Aorta (tissue), 5 donors: ENCODE measurements at regions not wholly inside any gene's neighbourhood (a gene's known extent, or its start where the extent isn't known, plus 50 kb on each side); places are given as distances from the start of the nearest gene placed in this dataset.

Source experiments
- ATAC-seq: fragments of 200-7000 bp; cut with Tn5 transposase; one replicate; pipeline ENCODE4 v1.9.1; 2022; ENCODE audit warnings: moderate library complexity; ENCODE audit not compliant: low FRiP score
- DNase-seq, 2 donors: peaks; one replicate each; pipeline ENCODE4 v3.0.0-alpha.2; 2020
- H3K27ac ChIP-seq, 2 donors: one replicate each; pipeline ENCODE4 v1.5.1; 2013; ENCODE audit warnings: low read length in 2 of 2, mild to moderate bottlenecking in 2 of 2, moderate library complexity in 2 of 2, control low read depth in 1 of 2, inconsistent platforms in 1 of 2, low read depth in 1 of 2
- H3K27me3 ChIP-seq, 2 donors: one replicate each; pipeline ENCODE4 v1.6.1; 2013; ENCODE audit warnings: control low read depth in 1 of 2, low read length in 1 of 2, mild to moderate bottlenecking in 1 of 2, moderate library complexity in 1 of 2; ENCODE audit not compliant: insufficient read depth in 2 of 2, control insufficient read depth in 1 of 2
- H3K36me3 ChIP-seq, 2 donors: one replicate each; pipeline ENCODE4 v1.6.1; 2013; ENCODE audit warnings: control low read depth in 1 of 2, low read length in 1 of 2, mild to moderate bottlenecking in 1 of 2; ENCODE audit not compliant: insufficient read depth in 2 of 2, control insufficient read depth in 1 of 2
- H3K4me1 ChIP-seq, 2 donors: one replicate each; pipeline ENCODE4 v1.6.1; 2013; ENCODE audit warnings: low read length in 2 of 2, control low read depth in 1 of 2, mild to moderate bottlenecking in 1 of 2, moderate library complexity in 1 of 2; ENCODE audit not compliant: insufficient read depth in 2 of 2, control insufficient read depth in 1 of 2
- H3K4me3 ChIP-seq, 2 donors: one replicate each; pipeline ENCODE4 v1.5.1; 2013; ENCODE audit warnings: low read length in 2 of 2, control low read depth in 1 of 2, mild to moderate bottlenecking in 1 of 2
- H3K9me3 ChIP-seq: one replicate; pipeline ENCODE4 v1.6.1; 2013; ENCODE audit warnings: mild to moderate bottlenecking, low read length; ENCODE audit not compliant: control insufficient read depth
- WGBS, 2 donors: extraction: QIAGEN DNeasy Blood & Tissue Kit; methylation state at CpG; one replicate each; pipeline ENCODE4 v1.1.7; 2013; 5-methylcytosine and 5-hydroxymethylcytosine counted together
- intact Hi-C, 2 donors: fragments of 100-400 bp; cut with DNase I; formaldehyde crosslinking; loops; one replicate each; pipeline versions ENCODE4 v1.14.2 to v1.15.0; 2022
- donor health status: healthy with polysubstance abuse.
- donor health status: Bipolar disorder and iron deficiency.
- donor health status: DM: no; HTN: no; CAD: no.
- donor health status: DM: no; HTN: no; CAD: no.
- donor health status: DM: yes; HTN: yes; CAD: no.

DNA sequence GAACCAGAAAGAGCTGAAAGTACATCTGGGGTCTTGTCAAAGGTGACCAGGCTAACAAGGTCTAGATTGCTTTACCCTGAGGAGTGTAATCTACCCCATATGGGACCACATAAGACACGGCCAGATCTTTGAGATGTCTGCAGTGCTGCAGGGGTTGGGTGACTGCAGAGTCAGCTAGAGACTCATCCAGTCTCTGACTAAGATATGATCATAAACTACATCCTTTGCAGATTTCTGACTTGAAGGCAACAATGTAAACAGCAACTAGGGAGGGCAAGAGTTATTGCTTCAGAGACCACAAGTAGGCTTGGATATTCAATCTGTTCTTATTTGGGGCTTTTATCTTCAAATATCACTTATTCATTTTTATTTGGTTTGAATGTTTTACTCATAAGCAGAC lies 1080.5 kb upstream of the FOXG1 start:
- H3K27me3 ChIP-seq: no peaks in the 10 kb centered on the region
- no peaks in the 10 kb centered on the region for H3K36me3 ChIP-seq
- no peak overlapping the region for H3K27ac ChIP-seq
- H3K4me1 ChIP-seq: no peaks in the 10 kb centered on the region
- H3K4me3 ChIP-seq: no peak overlapping the region
- 49 to 59% methylated on average over 1 of the region's 1 CpG for WGBS, 2 donors
- intact Hi-C loops: no loop called here
- ATAC-seq (no peak), DNase-seq (no peak)
- H3K9me3 ChIP-seq: no peaks in the 10 kb centered on the region

DNA sequence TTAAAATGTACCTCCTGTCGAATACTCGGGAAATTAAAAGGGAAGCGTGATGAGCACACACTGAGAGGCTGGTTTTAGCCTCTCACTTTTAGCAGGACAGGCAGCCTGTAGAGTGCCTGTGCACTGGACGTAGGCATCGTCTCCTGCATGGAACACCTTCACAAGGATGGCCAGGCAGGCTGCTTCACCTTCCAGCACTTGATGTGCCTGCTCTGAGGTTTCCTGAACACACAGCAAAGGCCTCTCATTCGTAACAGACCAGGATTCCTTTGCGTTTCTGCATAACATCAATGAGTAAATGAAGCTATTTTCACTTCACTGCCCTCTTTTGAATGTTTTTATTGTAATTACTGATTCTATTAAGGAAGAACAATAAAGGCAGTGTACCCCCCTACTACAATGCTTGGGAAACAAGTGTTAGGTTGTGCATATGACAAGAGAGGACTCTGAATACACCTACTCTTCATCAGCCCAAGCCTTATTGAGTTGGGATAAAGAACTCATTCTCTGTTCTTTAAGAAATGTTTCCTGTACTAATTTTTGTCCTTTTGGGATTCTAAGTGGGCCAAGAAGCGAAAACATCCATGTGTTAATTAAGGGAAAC lies 1077.6 kb upstream of the FOXG1 start:
- 78% methylated on average over 8 of the region's 8 CpGs for WGBS, 2 donors
- H3K4me1 ChIP-seq: no peaks in the 10 kb centered on the region
- intact Hi-C loops: no loop called here
- no peak overlapping the region for H3K27ac ChIP-seq
- H3K9me3 ChIP-seq: no peaks in the 10 kb centered on the region
- H3K36me3 ChIP-seq: no peaks in the 10 kb centered on the region
- DNase-seq (no peak), ATAC-seq (no peak)
- no peaks in the 10 kb centered on the region for H3K27me3 ChIP-seq
- H3K4me3 ChIP-seq: no peak overlapping the region

DNA sequence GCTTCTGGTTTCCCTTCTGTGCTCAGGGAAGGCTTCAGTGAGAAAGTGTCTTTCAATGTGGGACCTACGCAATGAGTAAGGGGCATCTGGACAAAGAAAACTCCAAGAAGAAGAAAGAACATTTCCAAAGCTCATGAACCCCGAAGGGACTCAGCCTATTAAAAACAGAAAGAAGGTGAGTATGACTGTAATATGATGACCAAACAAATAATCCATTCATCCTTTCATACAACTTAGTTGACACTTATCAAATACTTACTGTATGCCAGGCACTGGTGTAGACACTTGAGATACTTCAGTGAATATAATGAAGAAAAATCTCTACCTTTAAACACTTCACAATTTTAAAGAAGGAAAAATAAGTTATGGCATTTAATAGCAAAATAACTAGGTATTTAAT lies 1054.2 kb upstream of the FOXG1 start:
- ATAC-seq (no peak), DNase-seq (no peak)
- Histone ChIP-seq H3K9me3 (peaks cover 2% of the 10 kb centered on the region), H3K27me3 (no peaks in the 10 kb centered on the region), H3K4me1 (no peaks in the 10 kb centered on the region), H3K4me3 (no peak overlapping the region), H3K27ac (no peak overlapping the region), H3K36me3 (no peaks in the 10 kb centered on the region)
- 85 to 87% methylated on average over 2 of the region's 2 CpGs for WGBS, 2 donors
- intact Hi-C loops: no loop called here

DNA sequence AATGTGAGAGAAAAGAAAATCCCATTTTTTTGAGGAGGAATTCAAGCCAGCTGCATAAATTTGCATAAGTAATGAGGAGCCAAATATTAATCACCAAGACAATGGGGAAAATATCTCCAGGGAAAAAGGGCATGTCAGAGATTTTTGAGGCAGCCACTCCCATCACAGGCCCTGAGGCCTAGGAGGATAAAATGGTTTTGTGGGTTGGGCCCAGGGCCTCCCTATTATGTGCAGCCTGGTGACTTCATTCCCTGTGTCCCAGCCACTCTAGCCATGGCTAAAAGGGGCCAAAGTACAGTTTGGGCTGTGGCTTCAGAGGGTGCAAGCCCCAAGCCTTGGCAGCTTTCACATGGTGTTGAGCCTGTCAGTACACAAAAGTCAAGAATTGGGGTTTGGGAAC lies 1051.0 kb upstream of the FOXG1 start:
- DNase-seq (no peak), ATAC-seq (peak; percentile 50)
- no peak overlapping the region for H3K4me3 ChIP-seq
- no peaks in the 10 kb centered on the region for H3K27me3 ChIP-seq
- H3K9me3 ChIP-seq: peaks cover 2% of the 10 kb centered on the region
- intact Hi-C loops: no loop called here
- no peaks in the 10 kb centered on the region for H3K36me3 ChIP-seq
- no peak overlapping the region for H3K27ac ChIP-seq
- H3K4me1 ChIP-seq: no peaks in the 10 kb centered on the region

DNA sequence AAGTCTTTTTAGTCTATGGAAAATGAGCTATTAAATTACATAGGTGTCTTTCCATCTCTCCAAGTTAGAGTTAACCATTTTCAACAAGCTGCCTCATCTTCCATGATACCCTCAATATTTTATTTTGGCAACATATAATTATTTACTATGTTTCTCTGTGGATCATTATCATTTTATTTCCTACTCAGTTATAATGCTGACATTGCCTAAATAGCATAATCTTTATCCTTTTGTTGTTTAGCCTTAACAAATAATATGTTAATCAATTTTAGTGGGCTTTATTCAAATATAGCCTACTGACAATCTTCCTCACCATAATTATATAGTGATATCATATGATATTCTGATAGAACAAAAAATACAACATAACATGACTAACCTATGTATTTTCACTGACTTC lies 1044.8 kb upstream of the FOXG1 start:
- ATAC-seq (no peak), DNase-seq (no peak)
- intact Hi-C loops: no loop called here

DNA sequence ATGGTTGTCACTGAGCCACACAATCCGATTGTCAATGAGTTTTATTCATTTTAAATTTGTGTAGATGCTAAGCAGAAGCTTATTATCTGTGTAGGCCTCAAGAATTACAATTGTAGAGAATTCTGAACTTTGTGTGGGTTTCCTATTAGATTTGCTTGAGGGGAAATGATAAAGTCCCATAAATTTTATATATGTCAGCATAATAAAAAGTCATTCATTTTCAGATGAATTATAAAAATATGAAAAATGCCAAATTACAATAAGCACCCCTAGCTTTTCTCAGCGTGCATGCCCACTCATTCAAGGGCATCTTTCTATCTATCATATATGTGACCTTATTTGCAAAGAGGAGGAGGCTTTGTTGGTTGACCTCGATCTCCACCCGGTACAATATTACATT lies 1041.1 kb upstream of the FOXG1 start:
- H3K27ac ChIP-seq: no peak overlapping the region
- ATAC-seq (no peak), DNase-seq (no peak)
- H3K27me3 ChIP-seq: no peaks in the 10 kb centered on the region
- no peaks in the 10 kb centered on the region for H3K36me3 ChIP-seq
- 80 to 86% methylated on average over 4 of the region's 4 CpGs for WGBS, 2 donors
- H3K9me3 ChIP-seq: no peaks in the 10 kb centered on the region
- H3K4me1 ChIP-seq: no peaks in the 10 kb centered on the region
- intact Hi-C loops: no loop called here
- H3K4me3 ChIP-seq: no peak overlapping the region

More for the DNA sequence above, 1044.8 kb upstream of the FOXG1 start:
- peaks cover under 1% of the 10 kb centered on the region for H3K9me3 ChIP-seq
- H3K27me3 ChIP-seq: no peaks in the 10 kb centered on the region
- no peaks in the 10 kb centered on the region for H3K4me1 ChIP-seq
- H3K27ac ChIP-seq: no peak overlapping the region
- H3K36me3 ChIP-seq: no peaks in the 10 kb centered on the region
- no peak overlapping the region for H3K4me3 ChIP-seq

DNA sequence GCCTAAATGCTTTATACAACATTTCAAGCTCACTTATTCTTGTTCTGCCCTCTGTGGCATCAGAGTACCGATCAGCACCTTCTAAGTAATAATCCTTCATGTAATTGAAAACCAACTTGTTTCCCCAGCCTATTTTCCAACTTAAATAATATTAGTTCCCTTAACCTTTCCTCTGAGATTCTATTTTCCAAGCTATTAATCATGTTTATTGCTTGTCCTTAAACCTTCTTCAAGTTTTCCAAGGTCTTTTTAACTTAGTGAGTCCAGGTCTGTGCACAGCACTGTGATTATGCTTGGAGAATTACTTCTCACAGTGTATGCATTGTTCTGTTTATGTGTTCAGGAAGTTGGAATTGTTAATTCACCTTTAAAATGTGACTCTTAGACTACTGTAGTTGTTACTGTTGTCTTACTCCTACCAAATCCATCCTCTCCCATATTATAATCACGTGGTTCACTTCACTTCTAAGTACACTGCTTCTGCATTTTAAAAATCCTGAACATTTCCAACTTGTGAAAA lies 1039.3 kb upstream of the FOXG1 start:
- intact Hi-C loops: no loop called here
- Histone ChIP-seq H3K27me3 (no peaks in the 10 kb centered on the region), H3K4me1 (no peaks in the 10 kb centered on the region), H3K27ac (no peak overlapping the region), H3K4me3 (no peak overlapping the region), H3K36me3 (no peaks in the 10 kb centered on the region), H3K9me3 (no peaks in the 10 kb centered on the region)
- no peak for DNase-seq
- WGBS, 2 donors: 30 to 31% methylated on average over 2 of the region's 2 CpGs
- no peak for ATAC-seq

DNA sequence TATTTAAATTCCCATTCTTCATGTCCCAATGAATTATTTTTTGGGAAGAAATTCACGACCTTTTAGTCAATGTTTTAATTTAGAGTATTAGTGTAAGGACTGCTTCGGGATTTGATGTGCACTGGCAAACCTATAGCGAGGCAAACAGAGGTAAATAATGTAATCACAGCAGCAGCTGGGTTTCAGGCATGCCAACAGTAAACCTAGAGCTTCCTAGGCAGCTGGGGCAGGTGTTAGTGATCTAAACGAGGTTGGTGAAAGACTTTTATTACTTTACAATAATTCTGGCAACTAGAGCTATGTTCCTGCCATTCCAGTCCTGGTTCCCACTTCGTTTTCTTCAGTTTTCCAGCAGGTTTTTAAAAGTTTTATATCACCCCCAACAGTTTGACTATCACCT lies 1036.4 kb upstream of the FOXG1 start:
- no peak overlapping the region for H3K27ac ChIP-seq
- no peaks in the 10 kb centered on the region for H3K27me3 ChIP-seq
- 41 to 43% methylated on average over 5 of the region's 5 CpGs for WGBS, 2 donors
- intact Hi-C loops: no loop called here
- no peaks in the 10 kb centered on the region for H3K4me1 ChIP-seq
- H3K4me3 ChIP-seq: no peak overlapping the region
- no peaks in the 10 kb centered on the region for H3K9me3 ChIP-seq
- no peaks in the 10 kb centered on the region for H3K36me3 ChIP-seq
- no peak for ATAC-seq
- DNase-seq: no peak

DNA sequence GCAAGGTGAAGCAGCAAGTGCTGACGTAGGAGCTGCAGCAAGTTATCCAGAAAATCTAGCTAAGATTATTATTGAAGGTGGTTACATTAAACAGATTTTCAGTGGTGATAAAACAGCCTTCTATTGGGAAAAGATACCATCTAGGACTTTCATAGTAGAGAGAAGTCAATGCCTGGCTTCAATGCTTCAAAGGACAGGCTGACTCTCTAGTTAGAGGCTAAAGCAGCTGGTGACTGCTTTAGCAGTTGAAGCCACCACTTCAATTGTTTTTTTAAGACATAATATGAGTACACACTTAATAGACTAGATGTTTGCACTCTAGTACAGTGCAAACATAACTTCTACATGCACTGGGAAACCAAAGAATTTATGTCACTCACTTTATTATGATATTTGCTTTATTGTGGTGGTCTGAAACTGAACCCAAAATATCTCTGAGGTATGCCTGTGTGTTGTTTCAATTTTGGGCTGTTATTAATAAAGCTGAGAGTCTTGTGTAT lies 1026.9 kb upstream of the FOXG1 start:
- Histone ChIP-seq H3K4me1 (no peaks in the 10 kb centered on the region), H3K9me3 (no peaks in the 10 kb centered on the region), H3K4me3 (no peak overlapping the region), H3K36me3 (no peaks in the 10 kb centered on the region), H3K27ac (no peak overlapping the region), H3K27me3 (no peaks in the 10 kb centered on the region)
- WGBS, 2 donors: 73 to 76% methylated on average over 1 of the region's 1 CpG
- intact Hi-C loops: no loop called here
- no peak for DNase-seq
- ATAC-seq: no peak
